ENCODE measurements at regions not wholly inside any gene's neighbourhood (a gene's known extent, or its start where the extent isn't known, plus 50 kb on each side); places are given as distances from the start of the nearest gene placed in this dataset.

- no peaks in the 10 kb centered on the region for H3F3A ChIP-seq (ENCODE audit: insufficient read depth)
- H2AFZ ChIP-seq (ENCODE audit: low read depth, low read length, severe bottlenecking), result no peak overlapping the region
- H3K79me2 ChIP-seq (ENCODE audit: insufficient read depth, low read length), result no peaks in the 10 kb centered on the region
- H3K9me3 ChIP-seq (ENCODE audit: insufficient read depth, low read length), result no peaks in the 10 kb centered on the region
- H3K27me3 ChIP-seq (ENCODE audit: low read length), result no peaks in the 10 kb centered on the region
- TF ChIP-seq EZH2phosphoT487 (conservative IDR thresholded peaks at IDR 0.05; ENCODE audit: low read length) (no peak), CTCF (IDR thresholded peaks at IDR 0.05; ENCODE audit: insufficient read depth, low read length, poor library complexity, severe bottlenecking) (no peak)
- H4K20me1 ChIP-seq (ENCODE audit: low read depth, low read length), result no peaks in the 10 kb centered on the region
- H3K4me3 ChIP-seq (ENCODE audit: insufficient read depth, low read length, poor library complexity, severe bottlenecking), result no peak overlapping the region
- H3K27ac ChIP-seq (ENCODE audit: low read depth, low read length), result no peak overlapping the region
- no peaks in the 10 kb centered on the region for H3K36me3 ChIP-seq (ENCODE audit: low read length)
- H3K9me2 ChIP-seq (replicated peaks; ENCODE audit: insufficient read depth, low read length), result no peaks in the 10 kb centered on the region
- no peak overlapping the region for H3K9ac ChIP-seq (ENCODE audit: low read length)
- no peak overlapping the region for H3K4me2 ChIP-seq (ENCODE audit: low read depth, low read length, poor library complexity, severe bottlenecking)
These were observed 219.4 kb upstream of the CYRIA start for GRCh38 chr2:16885027-16885426.

GRCh38 chr2:16882706-16883105 lies 217.1 kb upstream of the CYRIA start:
- TF ChIP-seq CTCF (IDR thresholded peaks at IDR 0.05; ENCODE audit: insufficient read depth, low read length, poor library complexity, severe bottlenecking), result no peak
- no peak for TF ChIP-seq EZH2phosphoT487 (conservative IDR thresholded peaks at IDR 0.05; ENCODE audit: low read length)
- Histone ChIP-seq H3K79me2 (ENCODE audit: insufficient read depth, low read length) (no peaks in the 10 kb centered on the region), H3K4me3 (ENCODE audit: insufficient read depth, low read length, poor library complexity, severe bottlenecking) (no peak overlapping the region), H3K9me3 (ENCODE audit: insufficient read depth, low read length) (no peaks in the 10 kb centered on the region), H2AFZ (ENCODE audit: low read depth, low read length, severe bottlenecking) (no peak overlapping the region), H3K27ac (ENCODE audit: low read depth, low read length) (no peak overlapping the region), H3K27me3 (ENCODE audit: low read length) (no peaks in the 10 kb centered on the region), H3F3A (ENCODE audit: insufficient read depth) (no peaks in the 10 kb centered on the region), H3K4me2 (ENCODE audit: low read depth, low read length, poor library complexity, severe bottlenecking) (no peak overlapping the region), H3K36me3 (ENCODE audit: low read length) (no peaks in the 10 kb centered on the region), H4K20me1 (ENCODE audit: low read depth, low read length) (no peaks in the 10 kb centered on the region), H3K9ac (ENCODE audit: low read length) (no peak overlapping the region), H3K9me2 (replicated peaks; ENCODE audit: insufficient read depth, low read length) (no peaks in the 10 kb centered on the region)

GRCh38 chr2:16881122-16881521 lies 215.5 kb upstream of the CYRIA start:
- no peaks in the 10 kb centered on the region for H3K9me3 ChIP-seq (ENCODE audit: insufficient read depth, low read length)
- H3K4me2 ChIP-seq (ENCODE audit: low read depth, low read length, poor library complexity, severe bottlenecking), result no peak overlapping the region
- no peaks in the 10 kb centered on the region for H3K9me2 ChIP-seq (replicated peaks; ENCODE audit: insufficient read depth, low read length)
- no peaks in the 10 kb centered on the region for H3K27me3 ChIP-seq (ENCODE audit: low read length)
- no peak overlapping the region for H2AFZ ChIP-seq (ENCODE audit: low read depth, low read length, severe bottlenecking)
- H3K4me3 ChIP-seq (ENCODE audit: insufficient read depth, low read length, poor library complexity, severe bottlenecking), result no peak overlapping the region
- H3K36me3 ChIP-seq (ENCODE audit: low read length), result no peaks in the 10 kb centered on the region
- no peaks in the 10 kb centered on the region for H3K79me2 ChIP-seq (ENCODE audit: insufficient read depth, low read length)
- H3F3A ChIP-seq (ENCODE audit: insufficient read depth), result no peaks in the 10 kb centered on the region
- no peak overlapping the region for H3K27ac ChIP-seq (ENCODE audit: low read depth, low read length)
- no peaks in the 10 kb centered on the region for H4K20me1 ChIP-seq (ENCODE audit: low read depth, low read length)
- no peak overlapping the region for H3K9ac ChIP-seq (ENCODE audit: low read length)
- TF ChIP-seq EZH2phosphoT487 (conservative IDR thresholded peaks at IDR 0.05; ENCODE audit: low read length) (no peak), CTCF (IDR thresholded peaks at IDR 0.05; ENCODE audit: insufficient read depth, low read length, poor library complexity, severe bottlenecking) (no peak)

- Histone ChIP-seq H3K36me3 (ENCODE audit: low read length) (no peaks in the 10 kb centered on the region), H3K4me3 (ENCODE audit: insufficient read depth, low read length, poor library complexity, severe bottlenecking) (no peak overlapping the region), H3K27me3 (ENCODE audit: low read length) (no peaks in the 10 kb centered on the region), H3K9me3 (ENCODE audit: insufficient read depth, low read length) (no peaks in the 10 kb centered on the region), H3K79me2 (ENCODE audit: insufficient read depth, low read length) (no peaks in the 10 kb centered on the region), H3K9ac (ENCODE audit: low read length) (no peak overlapping the region), H3K9me2 (replicated peaks; ENCODE audit: insufficient read depth, low read length) (no peaks in the 10 kb centered on the region), H3K27ac (ENCODE audit: low read depth, low read length) (no peak overlapping the region), H2AFZ (ENCODE audit: low read depth, low read length, severe bottlenecking) (no peak overlapping the region), H3F3A (ENCODE audit: insufficient read depth) (no peaks in the 10 kb centered on the region), H4K20me1 (ENCODE audit: low read depth, low read length) (no peaks in the 10 kb centered on the region), H3K4me2 (ENCODE audit: low read depth, low read length, poor library complexity, severe bottlenecking) (no peak overlapping the region)
- no peak for TF ChIP-seq CTCF (IDR thresholded peaks at IDR 0.05; ENCODE audit: insufficient read depth, low read length, poor library complexity, severe bottlenecking)
- TF ChIP-seq EZH2phosphoT487 (conservative IDR thresholded peaks at IDR 0.05; ENCODE audit: low read length), result no peak
These were observed 205.8 kb upstream of the CYRIA start for GRCh38 chr2:16871411-16871810.

All from SU-DHL-6 (cell line).